NCI-H1694 (cell line): ENCODE measurements at regions not wholly inside any gene's neighbourhood (a gene's known extent, or its start where the extent isn't known, plus 50 kb on each side); places are given as distances from the start of the nearest gene placed in this dataset.
A peak's percentile ranks its signal among the peaks of the same experiment; 100 is the strongest.

Source experiments
- DNase-seq: peaks from one replicate; lab custom pipeline; 2025; lab: John Stamatoyannopoulos, UW

DNA sequence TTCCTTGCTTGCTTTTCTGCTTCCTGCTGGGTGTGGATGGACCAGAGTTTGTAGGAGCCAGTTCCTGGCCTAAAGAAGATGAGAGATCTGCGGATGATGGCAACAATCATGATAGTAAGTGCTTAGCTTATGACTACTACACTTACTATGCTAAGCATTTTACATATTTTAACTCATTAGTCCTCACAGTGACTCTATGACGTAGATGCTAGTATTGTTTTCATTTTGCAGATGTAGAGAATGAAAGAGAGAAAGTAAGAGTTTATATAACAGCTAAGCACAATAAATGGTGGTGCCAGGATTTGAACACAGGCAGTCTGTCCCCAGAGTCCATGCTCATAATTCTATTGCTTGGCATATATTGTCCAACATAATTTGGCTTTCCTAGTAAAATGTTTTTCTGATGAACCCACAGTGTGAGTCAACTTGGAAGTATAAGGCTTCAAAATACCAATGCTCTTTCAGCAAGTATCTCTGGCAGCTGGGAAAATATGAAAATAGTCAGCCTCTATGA is 363.2 kb upstream of the DDHD1 start:
- no peak for DNase-seq

- DNase-seq: no peak
These were observed 362.2 kb upstream of the DDHD1 start for GRCh38 chr14:53515276-53515675.

DNA sequence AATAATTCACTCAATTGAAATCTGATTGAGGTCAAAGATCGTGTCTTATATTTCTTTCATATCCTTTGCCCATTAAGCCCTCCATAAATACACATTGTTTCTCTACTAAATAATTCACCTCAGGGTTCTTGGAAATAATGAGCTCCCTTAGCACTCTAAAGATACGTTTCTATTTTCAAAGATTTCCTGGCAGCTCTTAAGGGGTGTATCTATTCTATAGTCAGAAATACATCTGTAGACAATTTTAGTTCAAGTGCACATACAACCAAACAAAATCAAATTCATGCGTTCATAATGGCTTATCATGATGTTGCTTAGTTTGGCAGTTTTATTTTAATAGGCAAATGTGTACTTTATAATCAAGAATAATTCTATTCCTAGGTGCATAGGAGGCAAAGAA is 361.1 kb upstream of the DDHD1 start:
- DNase-seq: no peak

- no peak for DNase-seq
These were observed 357.3 kb upstream of the DDHD1 start for GRCh38 chr14:53510281-53510912.

DNA sequence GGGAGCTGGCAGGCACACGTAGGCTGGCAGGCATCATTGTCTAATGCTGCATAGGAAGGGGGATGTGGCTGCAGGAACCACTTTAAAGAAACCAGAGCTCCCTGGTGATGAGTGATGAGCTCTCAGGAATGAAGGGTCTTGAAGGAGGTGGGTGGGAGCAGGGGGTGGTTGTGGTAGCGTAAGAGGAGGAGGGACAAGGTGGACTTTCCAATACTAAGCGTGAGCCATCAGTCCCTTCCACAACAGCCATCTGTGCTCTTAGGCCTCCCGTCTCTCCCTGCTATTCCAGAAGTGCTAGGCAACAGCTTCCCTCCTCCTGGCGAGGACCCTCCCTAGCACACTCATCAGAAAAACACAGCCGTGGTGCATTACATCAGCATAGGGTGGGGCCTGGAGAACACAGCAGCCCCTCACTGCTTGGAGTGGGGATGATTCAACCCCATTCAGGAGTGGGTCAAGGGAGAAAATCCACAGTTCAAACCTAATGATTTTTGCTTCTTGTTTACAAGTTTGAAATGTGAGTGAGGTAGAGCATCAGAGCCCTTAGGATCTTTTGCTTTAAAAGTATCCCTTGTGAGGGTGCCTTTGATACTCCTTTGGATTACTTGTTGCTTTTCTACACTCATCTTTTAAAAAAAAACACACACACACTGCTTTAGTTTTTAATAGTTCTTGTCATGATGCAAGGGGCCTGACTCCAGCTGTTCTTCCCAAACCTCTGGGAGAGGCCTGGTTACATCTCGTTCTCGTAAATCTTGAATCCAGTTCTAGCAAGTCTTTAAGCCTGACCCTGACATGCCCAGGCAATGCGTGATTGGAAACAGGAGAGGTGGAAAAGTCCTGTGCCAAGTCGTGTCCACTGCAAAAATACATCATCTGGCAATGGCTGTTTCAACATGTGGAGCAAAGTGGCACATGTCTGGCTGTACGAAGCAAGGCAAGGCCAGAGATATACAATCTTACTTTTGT is 356.4 kb upstream of the DDHD1 start:
- DNase-seq: peak; percentile 52

DNA sequence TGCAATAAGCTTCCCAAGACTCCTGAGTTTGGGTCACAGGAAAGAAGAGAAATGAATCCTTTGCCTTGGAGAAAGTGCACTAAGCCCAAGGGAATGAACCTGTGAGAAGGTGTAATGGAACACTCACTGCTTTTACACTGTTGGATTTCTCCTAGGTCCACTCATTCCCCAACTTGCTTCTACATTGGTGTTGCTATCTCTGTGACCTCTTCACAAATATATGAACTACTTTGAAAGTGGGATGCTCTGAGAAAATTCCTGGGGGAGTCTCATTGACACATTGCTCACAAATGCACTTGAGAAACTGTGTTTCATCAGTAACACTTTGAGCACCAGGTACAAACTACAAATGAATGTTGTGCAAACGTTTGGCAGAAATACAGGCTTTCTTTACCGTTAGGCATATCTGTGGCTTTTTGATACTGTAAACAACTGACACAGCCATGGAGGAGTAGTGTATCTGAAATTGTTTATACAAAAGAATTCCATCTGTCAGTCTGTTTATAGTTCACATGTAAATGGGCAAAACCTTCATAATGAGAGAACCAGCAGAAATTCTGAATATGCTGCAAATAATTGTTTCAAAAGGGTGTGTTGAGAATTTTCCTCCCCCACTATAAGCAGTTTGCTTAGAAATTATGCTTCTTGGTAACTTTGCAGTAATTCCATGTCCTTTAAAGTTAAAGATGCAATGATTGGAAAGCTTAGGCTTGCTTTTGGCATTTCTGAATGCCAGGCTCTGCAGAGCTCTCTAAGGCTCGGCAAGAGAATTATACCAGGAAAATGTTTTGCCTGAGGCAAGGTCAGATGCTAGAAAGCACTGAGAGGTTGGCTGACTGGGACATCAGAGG is 348.5 kb upstream of the DDHD1 start:
- DNase-seq: no peak

DNA sequence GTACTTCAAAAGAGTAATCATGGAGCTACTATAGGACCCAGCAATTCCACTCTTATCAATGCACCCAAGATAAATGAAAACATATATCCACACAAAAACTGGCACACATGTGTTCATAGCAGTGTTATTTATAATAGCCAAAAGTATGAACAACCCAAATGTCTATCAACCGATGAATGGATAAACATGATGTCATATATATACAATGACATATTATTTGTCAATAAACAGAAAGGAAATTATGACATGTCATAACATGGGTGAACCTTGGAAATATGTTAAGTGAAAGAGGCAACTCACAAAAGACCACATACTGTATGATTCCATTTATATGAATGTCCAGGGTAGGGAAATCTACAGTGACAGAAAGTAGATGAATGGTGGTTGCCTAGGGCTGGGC is 347.1 kb upstream of the DDHD1 start:
- DNase-seq: no peak

- no peak for DNase-seq
These were observed 343.5 kb upstream of the DDHD1 start for GRCh38 chr14:53496668-53497067.

DNA sequence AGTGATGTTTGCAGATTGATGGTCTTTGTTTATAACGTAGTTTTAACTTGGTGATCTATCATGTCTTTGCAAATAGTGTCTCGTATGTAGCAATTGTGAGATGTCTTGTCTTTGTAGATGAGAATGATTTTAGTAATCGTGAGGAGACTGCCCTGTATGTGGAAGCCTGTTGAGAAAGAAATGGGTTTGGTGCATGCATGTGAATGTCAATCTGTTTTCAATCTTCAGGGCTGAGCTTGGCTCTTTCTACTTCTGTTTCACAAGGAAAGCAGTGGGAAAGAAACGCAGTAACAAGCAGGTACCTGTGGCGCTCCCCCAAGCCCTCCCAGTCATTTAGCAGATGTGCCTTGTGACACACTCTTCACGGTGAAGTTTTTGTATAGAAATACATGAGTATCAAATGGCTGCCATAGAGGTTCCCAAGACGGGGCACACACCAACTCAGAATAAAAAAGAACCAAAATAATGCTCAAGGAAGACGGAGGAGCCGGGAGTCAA is 342.8 kb upstream of the DDHD1 start:
- no peak for DNase-seq

DNA sequence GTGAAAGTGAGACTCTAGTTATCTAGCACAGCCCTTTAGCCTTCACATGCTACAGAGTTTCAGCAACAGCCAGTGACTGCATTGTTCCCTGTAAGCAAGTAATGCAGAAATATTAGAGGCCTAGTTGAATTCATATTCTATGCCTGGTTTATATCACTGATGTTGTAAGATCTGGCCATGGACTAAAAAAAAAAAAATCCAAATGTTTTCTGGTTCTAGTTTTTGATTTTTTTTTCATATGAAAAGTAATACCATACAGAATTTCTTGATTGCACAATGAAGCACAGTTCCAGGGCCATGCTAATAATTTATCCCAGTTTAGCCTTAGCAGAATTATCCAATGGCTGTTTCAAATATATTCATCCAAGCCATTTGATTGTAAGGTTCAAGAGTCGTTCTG is 341.5 kb upstream of the DDHD1 start:
- no peak for DNase-seq

- DNase-seq: no peak
These were observed 340.7 kb upstream of the DDHD1 start for GRCh38 chr14:53493860-53494259.

DNA sequence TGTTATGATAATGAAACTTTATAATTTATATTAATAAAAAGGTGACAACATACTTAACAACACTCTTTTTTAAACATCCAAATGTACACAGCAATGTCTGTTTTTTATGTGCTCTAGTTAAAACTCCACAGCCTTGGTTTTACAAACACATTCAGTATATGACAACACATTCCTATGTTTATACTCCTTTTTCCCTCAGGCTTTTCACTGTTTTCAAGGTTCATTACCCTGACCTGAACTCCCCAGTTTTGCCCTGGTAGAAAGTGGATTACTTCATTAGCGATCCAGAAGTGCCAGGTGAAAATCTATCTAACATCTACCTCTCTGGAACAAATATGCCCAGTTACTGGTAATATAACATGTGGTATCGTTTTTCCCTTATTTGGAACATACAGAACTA is 340.2 kb upstream of the DDHD1 start:
- DNase-seq: no peak

DNA sequence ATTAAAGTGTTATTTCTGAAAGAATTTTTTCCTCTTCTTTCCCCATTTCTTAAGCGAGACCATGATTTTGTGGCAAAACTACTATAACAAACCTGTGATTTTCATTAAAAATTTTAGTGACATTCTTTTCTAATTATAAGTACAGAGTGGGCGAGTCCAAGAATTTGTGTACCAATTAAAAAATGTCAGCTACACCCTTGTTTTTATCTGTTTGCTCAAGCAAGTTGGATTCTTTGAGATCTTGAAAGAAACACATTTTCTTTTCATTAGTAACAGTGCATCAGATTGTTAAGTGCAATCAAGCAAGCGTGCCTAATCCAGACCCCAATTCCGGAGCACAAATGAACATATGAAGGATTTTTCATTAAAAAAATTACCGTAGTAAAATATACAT is 338.8 kb upstream of the DDHD1 start:
- DNase-seq: no peak

DNA sequence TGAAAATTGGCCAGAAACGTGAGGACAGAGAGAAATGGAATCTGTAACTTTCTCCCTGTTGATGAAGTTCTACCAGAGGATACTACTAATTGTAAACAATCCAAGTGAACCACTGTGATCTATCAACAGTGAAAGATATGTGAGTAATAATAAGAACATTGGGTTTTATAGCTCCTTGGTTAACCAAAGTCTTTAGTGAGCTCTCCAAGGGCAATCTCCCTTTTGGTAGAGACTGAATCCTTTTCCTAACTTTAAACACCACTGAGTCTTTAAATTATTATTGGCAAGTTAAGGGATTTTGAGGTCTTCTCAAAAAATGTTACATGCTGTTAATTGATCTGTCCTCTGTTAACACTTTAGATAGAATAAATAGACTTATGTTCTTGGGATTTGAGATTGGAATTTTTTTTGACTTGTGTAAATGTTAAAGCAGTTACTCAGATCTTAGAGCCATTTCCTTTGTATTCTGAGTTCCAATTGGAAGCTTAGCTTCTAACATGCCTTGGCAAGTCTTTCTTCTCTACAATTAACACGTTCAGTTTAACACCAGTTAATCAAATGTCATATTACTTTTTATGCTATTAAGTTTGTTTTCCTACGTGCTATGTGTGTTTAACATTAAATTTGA is 338.2 kb upstream of the DDHD1 start:
- no peak for DNase-seq

GRCh38 chr14:53478174-53478573 is 325.1 kb upstream of the DDHD1 start:
- DNase-seq: no peak

DNA sequence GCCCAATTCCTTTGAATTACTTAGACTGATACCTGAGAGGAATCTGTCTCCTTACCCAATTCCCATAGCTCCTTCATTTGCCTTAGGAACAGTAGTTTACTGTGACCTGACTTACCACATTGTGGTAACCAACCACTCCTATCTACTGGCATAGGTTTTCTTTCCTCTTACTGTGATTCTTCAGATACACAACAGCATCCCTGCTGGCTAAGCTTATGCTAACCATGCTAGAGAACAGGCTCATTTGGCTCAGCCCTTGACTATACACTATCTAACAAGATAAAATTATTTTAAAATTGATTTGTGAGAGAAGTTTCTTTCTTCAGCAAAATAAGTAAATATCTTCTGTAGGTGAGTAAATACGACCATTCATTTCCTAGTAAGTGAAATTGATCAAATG is 320.4 kb upstream of the DDHD1 start:
- no peak for DNase-seq

DNA sequence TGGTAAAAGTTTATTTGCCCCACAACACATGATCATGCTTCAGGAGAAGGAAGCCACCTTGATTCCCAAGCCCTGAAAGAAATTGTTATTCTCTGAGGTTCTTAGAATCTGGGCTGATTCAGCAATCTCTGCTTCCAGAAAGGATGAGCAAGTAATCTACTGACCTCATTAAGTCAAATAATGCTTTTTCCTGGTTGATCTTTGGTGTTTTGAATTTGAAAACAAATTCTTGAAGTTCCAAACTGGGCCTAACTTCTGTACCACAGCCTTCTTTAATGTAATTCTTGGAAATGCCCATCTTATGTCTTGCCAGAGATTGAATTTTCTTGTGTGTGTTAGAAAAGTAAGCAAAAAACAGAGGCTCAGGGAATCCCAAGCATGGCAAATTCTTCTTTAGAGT is 319.2 kb upstream of the DDHD1 start:
- no peak for DNase-seq

- DNase-seq: no peak
These were observed 317.4 kb upstream of the DDHD1 start for GRCh38 chr14:53470351-53471043.

DNA sequence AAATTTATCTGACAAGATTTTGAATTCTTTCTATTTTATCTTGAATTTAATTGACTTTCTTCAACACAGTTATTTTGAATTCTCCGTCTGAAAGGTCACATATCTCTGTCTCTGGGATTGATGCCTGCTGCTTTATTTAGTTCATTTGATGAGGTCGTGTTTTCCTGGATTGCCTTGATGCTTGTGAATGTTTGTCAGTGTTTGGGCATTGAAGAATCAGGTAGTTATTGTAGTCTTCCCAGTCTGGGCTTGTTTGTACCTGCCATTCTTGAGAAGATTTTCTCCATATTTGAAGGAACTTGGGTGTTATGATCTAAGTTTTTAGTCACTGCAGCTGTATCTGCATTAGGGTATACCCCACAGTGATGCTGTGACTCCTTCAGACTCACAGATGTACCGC is 315.8 kb upstream of the DDHD1 start:
- DNase-seq: no peak

GRCh38 chr14:53464376-53464775 is 311.3 kb upstream of the DDHD1 start:
- DNase-seq: no peak
